Loucy (cell line): ENCODE measurements at regions not wholly inside any gene's neighbourhood (a gene's known extent, or its start where the extent isn't known, plus 50 kb on each side); places are given as distances from the start of the nearest gene placed in this dataset.

Experiments used
- CTCF ChIP-seq: fragments of 200-600 bp; sonication (generic); conservative IDR thresholded peaks from 2 replicates; pipeline ENCODE4 v1.5.1; 2014; ENCODE audit warnings: mild to moderate bottlenecking, antibody characterized with exemption, low read length
- EZH2phosphoT487 ChIP-seq: fragments of 200-600 bp; IDR thresholded peaks from 2 replicates; pipeline ENCODE4 v1.6.1; 2018; ENCODE audit warnings: antibody characterized with exemption, mild to moderate bottlenecking, moderate library complexity, borderline replicate concordance

- TF ChIP-seq CTCF (no peak), EZH2phosphoT487 (no peak)
These were observed 398.8 kb downstream of the TGFB2 start for GRCh38 chr1:218743861-218744505.
